ENCODE measurements at regions not wholly inside any gene's neighbourhood (a gene's known extent, or its start where the extent isn't known, plus 50 kb on each side); places are given as distances from the start of the nearest gene placed in this dataset.

DNA sequence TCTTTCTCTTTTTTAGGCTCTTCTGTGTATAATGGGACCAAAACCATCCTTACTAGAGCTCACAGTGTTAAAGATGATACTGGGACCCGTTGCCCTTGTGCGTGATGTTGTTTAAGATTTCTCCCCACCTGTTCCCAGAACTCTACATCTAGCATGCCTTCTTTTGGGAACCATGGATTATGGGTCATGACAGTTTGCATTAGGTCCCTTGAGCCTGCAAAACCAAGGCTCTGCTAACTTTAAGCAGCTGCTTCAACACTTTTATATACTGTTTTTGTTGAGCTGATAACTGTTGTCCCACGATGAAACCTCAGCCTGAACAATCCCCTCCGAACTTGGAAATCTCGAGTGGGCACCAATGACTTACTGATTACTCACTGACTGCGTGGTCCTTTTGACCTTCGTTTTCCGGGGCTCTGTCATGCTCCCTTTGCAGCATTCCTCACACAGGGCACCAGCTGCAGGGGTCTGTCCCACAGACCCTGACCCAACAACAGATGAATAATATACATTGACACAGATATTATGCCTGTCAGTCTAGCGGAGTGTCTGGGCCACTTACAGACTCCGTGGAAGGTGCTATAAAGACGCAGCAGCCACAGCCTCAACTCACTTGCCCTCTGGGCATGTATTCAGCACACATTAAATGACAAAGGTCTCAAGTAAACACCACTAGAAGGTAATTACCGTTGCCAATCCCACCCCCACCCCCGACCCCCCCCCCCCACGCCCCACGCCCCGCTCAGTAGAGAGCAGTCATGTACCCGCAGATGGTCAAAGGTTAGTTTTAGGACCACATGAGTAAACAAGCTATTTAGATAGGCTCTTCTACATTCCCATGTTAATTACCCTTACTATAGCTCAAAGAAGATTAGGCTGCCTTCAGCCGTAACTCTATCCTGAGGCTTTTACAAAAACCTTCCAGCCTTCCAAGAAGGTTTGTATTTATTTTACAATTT is 162.0 kb upstream of the WDFY3 start:
- TF ChIP-seq, protein P1, sequence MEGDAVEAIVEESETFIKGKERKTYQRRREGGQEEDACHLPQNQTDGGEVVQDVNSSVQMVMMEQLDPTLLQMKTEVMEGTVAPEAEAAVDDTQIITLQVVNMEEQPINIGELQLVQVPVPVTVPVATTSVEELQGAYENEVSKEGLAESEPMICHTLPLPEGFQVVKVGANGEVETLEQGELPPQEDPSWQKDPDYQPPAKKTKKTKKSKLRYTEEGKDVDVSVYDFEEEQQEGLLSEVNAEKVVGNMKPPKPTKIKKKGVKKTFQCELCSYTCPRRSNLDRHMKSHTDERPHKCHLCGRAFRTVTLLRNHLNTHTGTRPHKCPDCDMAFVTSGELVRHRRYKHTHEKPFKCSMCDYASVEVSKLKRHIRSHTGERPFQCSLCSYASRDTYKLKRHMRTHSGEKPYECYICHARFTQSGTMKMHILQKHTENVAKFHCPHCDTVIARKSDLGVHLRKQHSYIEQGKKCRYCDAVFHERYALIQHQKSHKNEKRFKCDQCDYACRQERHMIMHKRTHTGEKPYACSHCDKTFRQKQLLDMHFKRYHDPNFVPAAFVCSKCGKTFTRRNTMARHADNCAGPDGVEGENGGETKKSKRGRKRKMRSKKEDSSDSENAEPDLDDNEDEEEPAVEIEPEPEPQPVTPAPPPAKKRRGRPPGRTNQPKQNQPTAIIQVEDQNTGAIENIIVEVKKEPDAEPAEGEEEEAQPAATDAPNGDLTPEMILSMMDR (IDR thresholded peaks at IDR 0.05) = no peak
- TF ChIP-seq POLR2A (IDR thresholded peaks at IDR 0.05) = no peak
